ENCODE measurements at regions not wholly inside any gene's neighbourhood (a gene's known extent, or its start where the extent isn't known, plus 50 kb on each side); places are given as distances from the start of the nearest gene placed in this dataset.

DNA sequence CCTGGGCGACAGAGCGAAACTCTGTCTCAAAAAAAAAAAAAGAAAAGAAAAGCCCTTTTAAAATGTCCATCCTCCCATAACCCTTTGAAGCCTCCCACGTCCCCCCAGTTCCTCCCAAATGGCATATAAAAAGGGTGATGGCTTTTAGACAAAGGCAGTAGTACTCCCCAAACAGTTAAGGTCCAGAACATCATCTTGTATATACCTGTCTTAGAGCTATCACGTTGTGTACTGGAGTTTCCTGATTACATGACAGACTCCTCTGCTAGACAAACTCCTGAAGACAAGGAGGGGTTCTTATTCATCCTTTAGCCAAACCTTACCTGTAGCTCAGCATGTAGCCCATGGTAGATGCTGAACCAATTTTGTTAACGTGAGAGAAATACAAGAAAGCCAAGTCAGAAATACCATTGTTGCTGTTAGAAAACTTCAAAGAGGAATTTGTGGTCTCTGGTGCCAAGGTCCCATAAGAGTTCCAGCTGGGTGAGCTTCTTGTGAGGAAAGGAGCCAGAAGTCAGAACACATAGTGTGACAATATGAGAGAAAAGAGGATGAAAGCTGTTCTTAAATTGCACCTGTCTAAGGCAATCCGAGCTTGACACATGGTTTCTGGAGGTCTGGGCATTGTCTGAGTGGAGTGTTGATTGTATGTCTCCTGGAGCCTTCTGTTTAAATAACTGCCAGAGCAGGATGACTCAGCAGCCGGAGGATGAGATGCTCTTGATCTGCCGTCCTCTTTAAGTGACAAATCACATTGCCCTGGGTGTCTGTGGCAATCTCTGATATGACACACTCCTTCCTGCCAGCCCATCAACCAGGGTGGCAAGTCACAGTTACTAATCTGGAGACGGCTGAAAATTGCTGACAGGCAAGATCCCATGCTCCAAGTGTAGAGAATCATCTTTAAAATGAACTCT lies 69.1 kb downstream of the ARRDC3 start (continued):
- peak; percentile 92 to 96 for TF ChIP-seq CEBPB (IDR thresholded peaks at IDR 0.05)
- TF ChIP-seq, protein P1, sequence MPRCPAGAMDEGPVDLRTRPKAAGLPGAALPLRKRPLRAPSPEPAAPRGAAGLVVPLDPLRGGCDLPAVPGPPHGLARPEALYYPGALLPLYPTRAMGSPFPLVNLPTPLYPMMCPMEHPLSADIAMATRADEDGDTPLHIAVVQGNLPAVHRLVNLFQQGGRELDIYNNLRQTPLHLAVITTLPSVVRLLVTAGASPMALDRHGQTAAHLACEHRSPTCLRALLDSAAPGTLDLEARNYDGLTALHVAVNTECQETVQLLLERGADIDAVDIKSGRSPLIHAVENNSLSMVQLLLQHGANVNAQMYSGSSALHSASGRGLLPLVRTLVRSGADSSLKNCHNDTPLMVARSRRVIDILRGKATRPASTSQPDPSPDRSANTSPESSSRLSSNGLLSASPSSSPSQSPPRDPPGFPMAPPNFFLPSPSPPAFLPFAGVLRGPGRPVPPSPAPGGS (IDR thresholded peaks at IDR 0.05), result peak; percentile 92; the same call in 2 of the 3 replicates
- TF ChIP-seq, protein P2, sequence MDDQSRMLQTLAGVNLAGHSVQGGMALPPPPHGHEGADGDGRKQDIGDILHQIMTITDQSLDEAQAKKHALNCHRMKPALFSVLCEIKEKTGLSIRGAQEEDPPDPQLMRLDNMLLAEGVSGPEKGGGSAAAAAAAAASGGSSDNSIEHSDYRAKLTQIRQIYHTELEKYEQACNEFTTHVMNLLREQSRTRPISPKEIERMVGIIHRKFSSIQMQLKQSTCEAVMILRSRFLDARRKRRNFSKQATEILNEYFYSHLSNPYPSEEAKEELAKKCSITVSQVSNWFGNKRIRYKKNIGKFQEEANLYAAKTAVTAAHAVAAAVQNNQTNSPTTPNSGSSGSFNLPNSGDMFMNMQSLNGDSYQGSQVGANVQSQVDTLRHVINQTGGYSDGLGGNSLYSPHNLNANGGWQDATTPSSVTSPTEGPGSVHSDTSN (IDR thresholded peaks at IDR 0.05), result peak; percentile 55; the same call in 1 of the 2 replicates
- no peak for TF ChIP-seq KDM1A (IDR thresholded peaks at IDR 0.05; ENCODE audit: low read depth)
- TF ChIP-seq GATA3 (IDR thresholded peaks at IDR 0.05; ENCODE audit: borderline replicate concordance), result peak; percentile 86
- TF ChIP-seq RFX5 (IDR thresholded peaks at IDR 0.05), result no peak
- no peak for TF ChIP-seq HDAC2 (IDR thresholded peaks at IDR 0.05)
- TF ChIP-seq FOXS1 (CRISPR knock-in tag; IDR thresholded peaks at IDR 0.05), result no peak
- no peak for TF ChIP-seq ZFP36 (IDR thresholded peaks at IDR 0.05; ENCODE audit: borderline replicate concordance, partially characterized antibody)
- TF ChIP-seq HMGXB4 (CRISPR knock-in tag; IDR thresholded peaks at IDR 0.05; ENCODE audit: borderline replicate concordance), result no peak
- 0 out of 2 replicates have a peak, but pooled peaks have one; percentile 74 for TF ChIP-seq FOSB (CRISPR knock-in tag; IDR thresholded peaks at IDR 0.05)
- no peak for TF ChIP-seq CBX8 (IDR thresholded peaks at IDR 0.05)
- TF ChIP-seq POLR2A (IDR thresholded peaks at IDR 0.05; ENCODE audit: low read length), result peak; percentile 24
- TF ChIP-seq HOXA7 (CRISPR knock-in tag; IDR thresholded peaks at IDR 0.05), result peak; percentile 74; the same call in 1 of the 2 replicates
- TF ChIP-seq NFE2L2 (conservative IDR thresholded peaks at IDR 0.05; ENCODE audit: low read length), result peak; percentile 98
- no peak for TF ChIP-seq TFCP2L1 (CRISPR knock-in tag; IDR thresholded peaks at IDR 0.05)
- TF ChIP-seq HEYL (CRISPR knock-in tag; IDR thresholded peaks at IDR 0.05), result no peak
- TF ChIP-seq FOSL2 (IDR thresholded peaks at IDR 0.05), result peak; percentile 92
- peak; percentile 98 for TF ChIP-seq FOSL2 (CRISPR knock-in tag; IDR thresholded peaks at IDR 0.05)
- TF ChIP-seq HOXB5 (CRISPR knock-in tag; IDR thresholded peaks at IDR 0.05), result peak; percentile 66; the same call in 1 of the 2 replicates
- TF ChIP-seq SMC3 (IDR thresholded peaks at IDR 0.05), result peak; percentile 47; the same call in 2 of the 3 replicates
- TF ChIP-seq E2F6 (IDR thresholded peaks at IDR 0.05; ENCODE audit: borderline replicate concordance, low read depth), result peak; percentile 65; the same call in 1 of the 2 replicates
- peak; percentile 100 for TF ChIP-seq MAFK (IDR thresholded peaks at IDR 0.05; ENCODE audit: partially characterized antibody)
- peak; percentile 16; the same call in 1 of the 2 replicates for TF ChIP-seq HOXB13 (CRISPR knock-in tag; IDR thresholded peaks at IDR 0.05; ENCODE audit: low read depth)

DNA sequence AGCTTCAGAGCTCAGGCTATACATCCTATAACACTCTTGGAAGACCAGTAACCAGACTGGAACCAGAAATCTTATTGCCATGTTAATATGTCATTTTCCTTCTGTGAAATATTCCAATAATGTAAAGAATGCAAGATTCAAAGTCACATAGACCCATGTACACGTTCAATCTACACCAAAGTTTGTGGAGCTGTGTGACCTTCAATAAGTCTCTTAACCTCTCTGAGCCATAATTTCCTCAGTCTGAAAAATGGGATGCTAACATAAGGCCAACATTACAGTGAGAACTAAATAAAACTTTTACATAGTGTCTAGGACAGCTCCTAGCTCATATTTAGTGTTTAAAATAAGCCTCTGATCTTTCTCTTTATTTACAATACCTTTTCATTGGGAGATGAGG lies 70.4 kb downstream of the ARRDC3 start:
- ATAC-seq, result no peak
- CTCF ChIA-PET, result interaction anchor here (1.1 to 3.5 kb wide), 4 partner anchors 11 to 210 kb away, joined by 3 to 14 read pairs (median 9); no protein-coding TSS in a partner anchor
- DNase-seq (ENCODE audit: low read depth in 1 of 2, low spot score in 1 of 2), result no peak
- H3K4me3 ChIP-seq, result peak overlapping the region; percentile 41
- no peak for FAIRE-seq
- POLR2A ChIA-PET, result interaction anchor here (1.0 to 4.7 kb wide), 4 partner anchors 32 to 93 kb away, joined by 3 to 57 read pairs (median 47); partner anchors contain the start of gene ARRDC3
- H3K4me2 ChIP-seq, result peak overlapping the region; percentile 89
- H3K27ac ChIP-seq, result peak overlapping the region; percentile 91 to 94
- H3K9me3 ChIP-seq, result no peaks in the 10 kb centered on the region
- WGBS (ENCODE audit: missing lambda C conversion rate), result 7% methylated on average over 1 of the region's 1 CpG
- peaks cover 52% of the 10 kb centered on the region for H3K4me1 ChIP-seq
- TF ChIP-seq POLR2A (IDR thresholded peaks at IDR 0.05; ENCODE audit: low read length) (no peak), ZFP36 (IDR thresholded peaks at IDR 0.05; ENCODE audit: borderline replicate concordance, partially characterized antibody) (peak; percentile 86), E2F6 (IDR thresholded peaks at IDR 0.05; ENCODE audit: borderline replicate concordance, low read depth) (no peak), ZSCAN20 (CRISPR knock-in tag; IDR thresholded peaks at IDR 0.05) (peak; percentile 54; the same call in 1 of the 2 replicates), MAFK (IDR thresholded peaks at IDR 0.05; ENCODE audit: partially characterized antibody) (no peak), EP300 (IDR thresholded peaks at IDR 0.05) (no peak), RARB (CRISPR knock-in tag; IDR thresholded peaks at IDR 0.05) (peak; percentile 12; the same call in 1 of the 2 replicates)
- TF ChIP-seq, protein P3, sequence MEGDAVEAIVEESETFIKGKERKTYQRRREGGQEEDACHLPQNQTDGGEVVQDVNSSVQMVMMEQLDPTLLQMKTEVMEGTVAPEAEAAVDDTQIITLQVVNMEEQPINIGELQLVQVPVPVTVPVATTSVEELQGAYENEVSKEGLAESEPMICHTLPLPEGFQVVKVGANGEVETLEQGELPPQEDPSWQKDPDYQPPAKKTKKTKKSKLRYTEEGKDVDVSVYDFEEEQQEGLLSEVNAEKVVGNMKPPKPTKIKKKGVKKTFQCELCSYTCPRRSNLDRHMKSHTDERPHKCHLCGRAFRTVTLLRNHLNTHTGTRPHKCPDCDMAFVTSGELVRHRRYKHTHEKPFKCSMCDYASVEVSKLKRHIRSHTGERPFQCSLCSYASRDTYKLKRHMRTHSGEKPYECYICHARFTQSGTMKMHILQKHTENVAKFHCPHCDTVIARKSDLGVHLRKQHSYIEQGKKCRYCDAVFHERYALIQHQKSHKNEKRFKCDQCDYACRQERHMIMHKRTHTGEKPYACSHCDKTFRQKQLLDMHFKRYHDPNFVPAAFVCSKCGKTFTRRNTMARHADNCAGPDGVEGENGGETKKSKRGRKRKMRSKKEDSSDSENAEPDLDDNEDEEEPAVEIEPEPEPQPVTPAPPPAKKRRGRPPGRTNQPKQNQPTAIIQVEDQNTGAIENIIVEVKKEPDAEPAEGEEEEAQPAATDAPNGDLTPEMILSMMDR (IDR thresholded peaks at IDR 0.05), result no peak
